ELR (cell line): ENCODE measurements at regions not wholly inside any gene's neighbourhood (a gene's known extent, or its start where the extent isn't known, plus 50 kb on each side); places are given as distances from the start of the nearest gene placed in this dataset.
A peak's percentile ranks its signal among the peaks of the same experiment; 100 is the strongest.

Experiments
- DNase-seq: peaks from one replicate; pipeline ENCODE4 v3.0.0-alpha.2; 2015; ENCODE audit warnings: low read depth

DNA sequence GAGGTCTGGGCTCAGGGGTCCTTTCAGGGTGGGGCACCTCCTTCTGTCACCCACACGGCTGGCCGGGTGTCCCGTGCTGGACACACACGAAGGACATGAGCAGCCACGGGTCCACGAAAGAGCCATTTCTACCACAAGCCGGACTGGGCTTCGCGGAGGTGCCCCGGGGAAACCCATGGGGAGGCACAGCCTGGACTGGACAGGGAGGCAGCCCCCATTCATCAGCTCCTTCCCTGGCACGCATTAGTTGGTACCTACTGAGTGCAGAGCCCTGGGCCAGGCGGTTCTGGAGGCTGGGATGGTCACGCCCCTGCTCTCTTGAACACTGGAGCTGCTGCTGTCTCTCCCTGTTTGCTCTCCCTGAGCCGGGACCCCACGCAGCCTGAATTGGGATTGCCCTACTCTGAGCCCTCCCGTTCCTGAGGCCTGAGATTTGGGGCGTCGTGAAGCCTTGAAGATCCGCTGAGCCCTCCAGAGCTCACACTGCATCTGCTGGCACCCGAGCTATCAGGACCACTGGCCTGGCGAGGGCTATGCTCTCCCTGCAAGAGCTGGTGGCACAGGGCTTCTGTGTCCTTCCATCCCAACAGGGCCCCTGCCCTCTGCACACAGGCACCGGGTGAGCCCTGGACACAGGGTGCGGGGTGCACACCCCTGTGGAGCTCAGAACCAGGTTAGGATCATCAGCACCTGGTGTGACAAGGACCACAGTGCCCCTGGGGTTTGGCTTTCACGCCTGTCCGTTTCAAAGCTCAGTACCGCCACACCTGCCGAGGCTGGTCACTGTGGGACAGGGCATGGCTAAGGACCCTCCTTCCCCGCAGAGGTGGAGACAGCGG is 84.6 kb downstream of the MYEOV start:
- DNase-seq, result no peak

DNA sequence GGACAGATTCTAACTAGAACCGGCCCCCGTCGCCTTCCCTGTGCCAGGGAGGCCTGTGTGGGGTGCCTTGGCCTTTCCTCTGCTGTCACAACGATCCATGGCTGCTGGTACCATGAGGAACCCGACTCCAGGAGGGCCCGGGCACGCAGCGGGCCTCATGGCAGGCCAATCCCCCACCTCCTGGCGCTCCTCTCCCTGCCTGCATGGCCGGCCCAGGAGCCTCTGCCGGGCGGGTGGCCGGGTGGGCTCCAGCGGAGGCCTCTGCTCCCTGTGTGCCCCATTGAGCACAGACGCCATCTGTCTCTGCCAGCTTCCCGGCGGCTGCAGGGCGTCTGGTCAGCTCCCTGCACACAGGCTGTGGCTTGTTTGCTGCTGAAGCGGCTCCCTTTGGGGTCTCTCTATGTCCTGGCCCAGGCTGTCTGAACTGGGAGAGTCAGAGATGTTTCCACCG is 86.5 kb downstream of the MYEOV start:
- no peak for DNase-seq

DNA sequence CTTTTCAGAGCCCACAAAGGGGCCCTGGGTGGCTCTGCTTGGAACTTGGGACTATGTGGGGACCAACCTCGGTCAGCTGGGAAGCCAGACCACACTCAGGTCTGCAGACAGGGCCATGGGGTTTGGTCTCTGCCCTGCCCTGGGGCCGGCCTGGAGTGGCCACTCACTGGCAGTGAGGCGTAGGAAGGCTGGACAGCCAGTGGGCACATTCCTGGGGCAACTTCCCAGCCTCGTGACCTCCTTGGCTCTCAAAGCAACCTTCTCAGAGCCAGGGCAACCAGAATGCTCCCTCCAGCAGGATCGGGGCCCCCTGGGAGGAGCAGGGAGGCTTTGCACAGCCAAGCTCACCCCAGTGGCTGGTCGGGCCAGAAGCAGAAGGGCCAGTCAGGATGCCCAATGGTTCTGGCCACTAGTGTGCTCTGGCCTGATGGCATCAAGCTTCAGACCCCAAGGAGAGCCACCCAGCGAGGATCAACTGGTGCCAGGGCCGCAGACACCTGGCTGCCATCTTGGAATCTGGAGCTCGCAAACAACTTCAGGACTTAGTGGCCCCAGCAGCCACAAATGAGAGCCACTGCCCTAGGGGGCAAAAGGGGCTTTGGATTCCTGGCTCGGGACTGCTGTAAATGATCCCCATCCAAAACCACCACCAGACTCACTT is 87.1 kb downstream of the MYEOV start:
- DNase-seq, result no peak

DNA sequence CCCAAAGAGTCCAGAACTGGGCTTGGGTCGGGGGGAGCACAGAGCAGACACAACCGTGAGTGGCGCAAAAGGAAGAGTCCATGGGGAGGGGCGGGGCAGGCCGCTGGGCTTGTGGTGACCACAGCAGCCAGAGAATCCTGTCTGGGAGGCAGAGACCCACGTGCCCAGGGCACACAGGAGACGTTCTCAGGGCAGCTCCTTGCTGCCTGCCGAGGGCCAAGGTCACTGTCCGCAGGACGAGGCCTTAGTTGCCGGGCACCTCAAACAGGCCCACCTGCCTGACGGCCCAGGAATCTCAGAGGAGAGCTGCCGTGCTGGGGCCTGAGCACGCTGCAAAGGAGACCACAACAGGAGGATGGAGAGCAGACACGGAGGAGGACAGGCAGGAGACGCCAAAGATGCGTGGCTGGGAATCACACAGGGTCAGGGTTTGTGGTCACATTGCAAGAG is 87.8 kb downstream of the MYEOV start:
- DNase-seq, result no peak

DNA sequence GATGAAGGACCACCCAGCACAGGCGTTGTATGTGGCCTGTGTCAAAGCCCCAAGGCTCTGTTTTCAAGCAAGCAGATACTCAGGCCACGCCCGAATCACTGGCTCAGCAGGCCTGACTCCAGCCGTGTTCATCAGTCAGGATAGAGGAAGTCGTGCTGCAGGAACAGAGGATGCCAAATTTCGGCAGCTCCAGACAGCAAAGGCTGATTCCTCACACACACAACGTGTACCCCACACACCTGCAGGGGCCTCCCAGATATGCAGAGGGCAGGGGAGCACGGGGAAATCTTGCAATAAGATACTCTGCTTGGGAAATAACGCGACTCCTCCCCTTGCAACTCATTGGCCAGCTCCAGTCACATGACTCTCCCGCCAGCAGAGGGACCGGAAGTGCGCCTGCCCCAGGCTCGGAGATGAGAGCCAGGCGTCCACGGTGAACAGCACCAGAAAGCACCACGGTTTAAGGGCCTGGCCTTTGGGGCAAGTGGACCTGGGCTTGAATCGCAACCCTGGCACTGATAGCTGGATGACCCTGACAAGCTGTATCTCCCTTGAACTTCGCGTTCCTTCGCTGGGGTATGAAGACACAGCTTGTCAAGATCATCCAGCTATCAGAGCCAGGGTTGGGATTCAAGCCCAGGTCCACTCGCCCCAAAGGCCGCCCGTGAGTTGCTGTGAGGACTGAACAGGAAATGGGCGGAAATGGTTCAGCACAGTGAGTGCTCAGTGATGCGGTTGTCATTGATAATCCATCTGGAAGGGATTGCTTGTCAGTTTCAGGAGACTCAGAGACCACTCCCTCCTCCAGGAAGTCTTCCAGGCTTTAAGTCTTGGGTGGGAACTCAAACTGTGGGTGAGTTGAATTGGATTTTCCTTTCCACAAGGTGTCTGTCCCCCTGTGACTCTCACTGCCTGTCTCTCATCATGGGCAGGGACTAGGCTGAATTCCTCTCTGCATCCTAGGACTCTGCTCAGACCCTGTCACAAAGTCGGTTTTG is 88.5 kb downstream of the MYEOV start:
- DNase-seq, result no peak

DNA sequence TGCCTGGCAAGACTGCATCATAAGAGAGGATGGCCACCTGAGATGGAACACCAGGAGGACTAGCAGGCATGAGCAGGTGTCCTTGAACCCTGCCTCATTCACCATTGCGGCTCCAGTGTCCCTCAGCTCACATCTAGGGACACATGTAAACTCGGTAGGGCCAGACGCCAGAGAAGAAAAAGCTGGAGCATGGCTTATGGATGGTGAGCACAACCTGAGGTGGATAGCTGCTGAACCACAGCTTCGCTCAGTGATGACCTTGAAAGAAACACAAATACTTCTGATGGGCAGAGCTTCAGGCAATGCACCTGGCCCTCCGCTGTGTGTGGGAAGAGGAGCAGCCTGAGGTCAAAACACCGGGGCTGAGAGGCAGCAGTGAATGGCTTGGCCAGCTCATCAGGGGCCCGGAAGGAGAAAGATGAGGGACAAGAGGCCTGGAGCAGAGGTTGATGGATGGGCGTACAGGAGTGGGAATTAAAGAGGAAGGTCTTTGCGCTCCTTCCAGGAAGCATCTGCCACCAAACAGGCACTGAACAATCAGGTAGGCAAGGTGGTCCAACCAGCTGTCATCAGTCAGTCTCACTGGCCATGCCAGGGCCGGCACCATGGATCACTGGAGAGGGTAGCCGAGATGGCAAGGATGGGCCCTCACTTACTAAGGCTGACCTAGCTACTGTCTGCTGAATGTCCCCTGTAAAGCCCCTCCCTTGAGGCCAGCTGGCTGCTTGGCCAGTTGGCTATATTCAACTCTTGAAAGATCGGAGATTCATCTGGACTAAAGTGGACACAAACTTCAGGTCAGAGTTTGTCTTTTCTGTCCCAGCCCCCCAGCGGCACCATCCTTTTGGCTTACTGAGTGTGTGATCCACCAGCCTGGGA is 89.7 kb downstream of the MYEOV start:
- no peak for DNase-seq

DNA sequence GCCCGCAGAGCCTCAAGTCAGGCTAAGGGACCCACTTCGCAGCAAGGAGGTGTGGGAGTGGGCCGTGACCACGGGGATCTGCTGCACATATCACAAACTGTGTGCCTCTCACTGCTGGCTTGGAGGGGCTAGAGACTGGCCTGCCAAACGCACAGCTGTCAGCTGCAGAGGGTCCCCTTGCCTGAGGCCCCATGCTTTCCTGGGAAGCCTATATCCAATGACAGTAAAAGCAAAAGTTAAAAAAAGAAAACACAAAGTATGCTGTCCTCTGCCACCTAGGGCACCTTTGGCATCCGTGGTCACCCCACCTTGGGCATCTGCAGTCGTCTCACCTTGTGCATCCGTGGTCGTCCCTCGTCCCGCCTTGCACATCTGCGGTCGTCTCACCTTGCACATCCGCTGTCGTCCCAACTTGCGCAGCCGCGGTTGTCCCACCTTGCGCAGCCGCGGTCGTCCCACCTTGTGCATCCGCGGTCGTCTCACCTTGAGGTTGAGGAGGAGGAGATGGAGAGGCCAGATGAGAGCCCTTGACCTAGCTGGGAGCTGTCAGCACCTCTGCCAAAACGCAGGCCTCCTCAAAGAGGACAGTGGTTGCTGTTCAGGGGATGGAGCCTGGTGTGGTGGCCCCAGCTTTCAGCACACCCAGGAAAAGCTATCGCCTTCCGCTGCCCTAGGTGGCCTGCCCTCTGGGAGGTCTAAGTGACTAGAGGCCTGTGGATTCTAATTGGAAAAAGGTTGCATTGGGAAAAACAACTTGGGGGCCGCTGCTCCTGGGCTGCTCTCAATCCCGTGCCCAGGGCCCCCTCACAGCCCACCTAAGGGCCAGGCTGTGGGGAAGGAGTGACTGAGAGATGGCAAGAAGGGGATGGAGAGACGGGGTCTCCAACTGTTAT is 90.5 kb downstream of the MYEOV start:
- DNase-seq, result no peak

DNA sequence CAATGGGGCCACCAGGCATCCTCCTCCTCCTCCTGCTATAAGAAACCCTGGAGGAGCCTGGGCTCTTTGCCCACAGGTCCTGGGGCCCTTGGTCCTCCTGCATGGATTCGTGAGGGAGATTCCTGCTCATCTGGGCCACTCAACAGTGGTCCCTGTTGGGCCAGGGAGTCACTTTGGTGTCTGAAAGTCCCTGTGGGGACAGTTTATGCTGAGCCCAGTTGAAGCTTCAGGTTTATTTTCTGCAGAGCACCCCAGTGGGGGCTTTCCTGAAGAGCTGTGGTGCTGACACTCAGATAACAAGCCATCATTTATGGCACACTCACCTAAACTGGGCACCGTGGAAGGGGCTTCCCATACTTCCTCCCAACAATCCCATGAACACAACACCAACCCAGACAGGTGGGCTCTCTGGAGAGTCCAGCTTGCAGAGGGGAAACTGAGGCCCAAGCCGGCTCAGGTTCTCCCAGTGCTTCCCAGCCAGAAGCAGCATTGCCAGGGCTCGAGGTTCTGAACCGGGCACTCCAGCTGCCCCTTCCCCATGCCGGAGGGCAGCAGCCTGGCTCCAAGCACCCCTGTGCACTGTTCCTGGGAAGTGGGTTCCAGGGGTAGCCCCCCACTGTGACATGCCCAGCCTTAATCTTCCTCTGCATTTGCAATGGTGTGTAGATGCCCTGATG is 91.3 kb downstream of the MYEOV start:
- DNase-seq, result no peak

DNA sequence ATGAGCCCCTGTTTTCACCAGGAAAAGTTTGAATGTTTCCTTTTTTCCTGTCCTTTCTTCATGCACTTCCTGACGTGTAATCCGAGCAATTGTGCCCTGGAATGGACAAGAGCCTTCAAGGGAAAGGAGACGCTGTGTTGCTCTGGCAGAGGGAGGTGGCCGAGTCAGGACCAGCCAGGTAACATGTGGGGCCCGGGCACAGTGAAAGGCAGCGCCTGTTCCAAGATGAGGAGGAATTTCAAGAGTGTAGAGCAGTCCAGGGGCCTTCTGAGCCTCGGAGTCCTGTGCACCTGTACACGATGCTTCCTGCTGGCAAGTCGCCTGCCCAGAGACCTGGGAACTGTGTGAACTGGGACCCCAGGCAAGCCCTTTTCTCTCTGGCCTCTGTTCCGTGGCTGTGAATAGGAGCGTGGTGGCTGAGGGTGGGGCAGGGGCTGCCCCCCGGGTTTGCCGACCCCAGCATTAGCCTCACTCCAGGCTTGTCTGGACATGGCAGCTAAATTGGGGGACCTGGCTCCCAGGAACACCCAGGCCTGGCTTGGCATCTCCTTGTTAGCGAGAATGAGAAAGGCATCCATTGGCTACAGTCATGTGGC is 92.0 kb downstream of the MYEOV start:
- DNase-seq, result no peak

DNA sequence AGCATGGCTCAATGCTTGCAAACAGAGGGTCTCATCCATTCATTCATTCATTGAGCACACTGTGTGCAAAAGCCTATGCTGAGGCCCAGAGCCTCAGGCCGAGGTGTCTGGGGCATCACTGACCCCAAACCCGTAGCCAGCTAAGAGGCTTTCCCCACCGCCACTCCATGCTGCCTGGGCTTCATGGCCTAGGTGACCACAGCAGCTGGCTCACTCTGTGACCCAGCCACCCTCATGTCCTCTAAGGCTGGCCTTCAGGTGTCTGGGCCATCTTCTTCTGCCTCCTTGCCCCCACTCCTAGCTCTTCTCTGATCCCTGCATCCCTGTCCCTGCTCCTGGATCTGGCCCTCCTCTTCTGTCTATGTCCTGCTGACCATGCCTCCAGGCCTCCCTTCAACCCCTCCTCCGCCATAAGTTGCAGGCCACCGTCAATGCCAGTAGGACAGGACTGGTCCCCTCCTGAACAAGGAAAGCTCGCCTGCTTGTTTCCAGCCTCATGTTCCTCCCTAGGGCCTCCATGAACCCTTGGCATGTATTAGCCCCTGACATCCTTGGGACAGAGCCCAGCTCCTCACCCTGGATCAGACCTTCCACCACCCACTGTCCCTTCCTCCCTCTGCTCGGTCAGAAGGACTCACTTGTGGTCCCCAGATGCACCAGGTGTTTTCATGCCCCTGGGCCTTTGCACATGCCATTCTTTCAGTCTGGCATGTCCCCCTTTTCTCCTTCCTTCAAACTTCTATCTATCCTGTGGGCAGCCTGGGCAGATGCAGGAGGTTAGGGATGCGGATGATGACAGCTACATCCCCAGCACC is 92.8 kb downstream of the MYEOV start:
- no peak for DNase-seq

DNA sequence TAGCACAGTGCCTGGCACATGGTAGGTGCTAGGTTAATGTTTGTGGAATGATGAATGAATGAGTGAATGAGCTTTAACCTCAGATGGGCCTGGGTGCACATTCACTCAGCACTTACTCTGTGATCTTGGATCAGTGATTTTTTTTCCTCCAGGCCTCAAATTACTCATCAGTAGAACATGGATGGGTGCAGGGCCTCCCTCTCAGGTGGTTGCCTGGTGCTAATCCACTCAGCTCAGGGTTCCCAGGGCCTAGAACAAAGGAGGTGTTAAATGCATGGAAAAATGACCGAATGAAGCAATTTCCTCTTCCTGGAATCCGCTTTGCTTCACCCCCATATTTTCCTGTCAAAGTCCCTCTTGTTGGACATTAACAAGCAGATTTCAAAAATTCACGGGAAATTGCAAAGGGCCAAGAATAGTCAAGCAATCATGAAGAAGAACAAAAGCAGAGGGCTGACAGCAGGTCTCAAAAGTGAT is 93.5 kb downstream of the MYEOV start:
- DNase-seq, result peak; percentile 31

DNA sequence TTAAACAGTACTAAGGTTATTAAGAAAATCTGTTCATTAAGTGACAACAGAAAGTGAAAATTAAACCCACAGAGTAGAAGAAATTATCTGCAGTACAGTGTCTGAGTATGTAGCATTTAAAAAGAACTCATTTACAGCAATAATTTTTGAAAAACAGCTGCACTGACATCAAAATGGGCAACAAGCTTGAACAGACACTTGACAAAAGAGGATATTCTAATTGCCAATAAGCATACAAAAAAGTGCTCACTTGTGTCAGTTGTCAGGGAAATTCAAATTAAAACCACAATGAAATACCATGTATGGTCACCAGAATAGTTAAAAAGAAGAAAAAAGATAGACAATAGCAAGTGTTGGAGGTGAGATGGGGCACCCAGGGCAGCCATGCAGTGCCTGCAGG is 93.3 kb upstream of the LINC01488 start:
- DNase-seq, result no peak

DNA sequence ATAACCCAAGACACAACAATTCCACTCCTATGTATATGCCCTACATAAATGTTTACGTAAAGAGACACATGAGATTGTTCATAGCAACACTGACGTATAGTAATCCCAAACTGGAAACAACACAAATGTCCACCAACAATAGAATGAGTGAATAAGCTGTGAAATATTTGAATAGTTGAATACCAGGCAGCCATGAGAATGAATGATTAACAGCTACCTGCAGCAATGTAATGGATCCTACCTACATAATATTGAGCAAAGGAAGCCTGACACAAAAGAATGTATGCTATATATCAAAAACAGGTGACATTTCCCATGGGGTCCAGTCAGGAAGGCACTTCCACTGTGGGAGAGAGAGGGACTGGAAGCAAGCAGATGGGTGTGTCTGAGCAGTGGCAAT is 92.8 kb upstream of the LINC01488 start:
- no peak for DNase-seq

DNA sequence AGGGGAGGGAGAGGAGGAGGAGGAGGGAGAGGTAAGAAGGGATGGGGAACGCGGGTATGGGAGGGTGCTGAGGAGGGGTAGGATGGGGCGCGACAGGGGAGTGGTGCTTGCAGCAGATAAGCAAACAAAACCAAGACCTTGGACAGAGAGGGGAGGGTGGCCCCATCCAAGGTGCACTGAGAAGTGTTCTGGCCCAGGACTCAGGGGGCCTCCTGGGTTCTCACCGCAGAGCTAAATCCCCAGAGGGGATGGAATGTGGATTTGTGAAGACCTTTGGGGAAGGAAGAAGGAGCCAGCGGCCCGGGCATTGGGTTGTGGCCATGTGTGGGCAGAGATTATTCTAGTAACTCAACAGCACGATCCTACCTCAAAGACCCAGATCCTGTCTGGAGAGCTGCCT is 90.9 kb upstream of the LINC01488 start:
- no peak for DNase-seq

DNA sequence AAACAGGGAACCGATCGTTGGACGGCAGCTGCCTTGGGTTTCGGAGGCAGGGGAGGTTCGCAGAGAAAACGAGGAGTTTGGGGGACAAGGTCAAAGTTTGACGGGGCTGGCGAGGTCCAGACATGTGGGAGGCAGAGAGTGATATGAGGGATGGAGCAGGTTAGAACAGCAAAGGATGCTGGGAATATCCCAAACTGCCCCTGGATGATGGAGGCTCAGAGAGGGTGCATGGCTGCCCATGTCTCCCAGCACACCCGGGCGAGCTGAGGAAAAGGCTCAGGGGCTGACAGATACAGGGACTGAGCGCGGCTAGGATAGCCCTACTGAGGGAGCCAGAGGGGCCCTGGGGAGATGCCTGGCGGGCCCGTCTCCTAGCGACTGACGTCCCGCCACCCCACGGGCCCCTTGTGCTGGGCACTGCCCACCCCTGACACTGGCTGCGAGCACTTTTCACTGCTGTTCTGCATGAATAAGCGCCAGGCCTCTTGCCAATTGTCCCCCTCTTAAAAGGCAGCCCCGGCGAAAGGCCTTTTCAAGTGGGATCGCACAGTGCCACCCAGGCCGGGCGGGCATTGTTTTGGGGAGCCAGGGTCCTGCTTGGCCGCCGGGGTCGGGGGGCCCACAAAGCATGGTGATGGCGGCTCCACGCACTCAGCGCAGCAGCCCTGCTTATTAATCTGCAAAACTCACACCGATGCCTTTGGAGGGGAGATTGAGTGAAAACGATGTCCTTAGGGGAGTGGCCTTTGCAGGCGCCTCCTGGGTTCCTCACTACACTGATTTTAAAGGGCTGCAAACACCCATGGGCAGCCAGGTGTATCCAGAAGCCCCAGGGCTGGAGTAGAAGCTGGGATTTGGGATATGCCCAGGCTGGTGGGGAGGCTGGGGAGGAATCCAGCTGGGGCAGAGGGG is 90.0 kb upstream of the LINC01488 start:
- DNase-seq, result no peak

DNA sequence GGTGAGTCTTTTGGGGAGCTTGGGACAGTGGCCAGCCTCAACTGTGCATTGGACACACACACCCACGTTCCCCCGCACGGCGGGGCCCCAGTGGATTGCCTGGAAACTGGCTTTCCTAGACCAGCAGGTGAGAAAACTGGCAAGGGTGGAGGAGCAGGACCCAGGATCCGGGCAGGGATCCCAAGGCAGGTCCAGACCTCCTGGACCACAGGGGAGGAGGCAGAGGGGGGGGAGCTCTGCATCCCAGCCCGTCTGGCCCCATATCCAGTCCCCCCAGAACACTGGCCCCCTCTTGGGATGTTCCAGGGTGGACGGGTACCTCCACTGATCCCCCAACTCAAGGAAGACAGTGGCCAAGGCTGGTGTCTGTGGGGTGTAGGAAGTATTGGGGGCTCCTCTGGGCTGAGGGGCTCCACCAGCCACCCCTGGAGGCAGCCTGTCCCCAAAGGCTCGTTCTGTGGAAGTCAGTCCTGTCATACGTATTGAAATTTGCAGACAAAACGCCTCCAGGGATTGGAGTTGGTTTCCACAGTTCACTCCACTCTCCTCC is 89.3 kb upstream of the LINC01488 start:
- DNase-seq, result no peak
